Esophagus mucosa (tissue), 1 donor: ENCODE measurements at regions not wholly inside any gene's neighbourhood (a gene's known extent, or its start where the extent isn't known, plus 50 kb on each side); places are given as distances from the start of the nearest gene placed in this dataset.
"Not testable (repeated sequence)": the region's sequence is repeated elsewhere in the genome, so short reads cannot be mapped to it uniquely, and the experiment has no call there.

Experiments
- ATAC-seq: fragments of 200-7000 bp; cut with Tn5 transposase; one replicate; pipeline ENCODE4 v1.9.1; 2020
- donor health status: DM: yes; HTN: yes; CAD: no.

DNA sequence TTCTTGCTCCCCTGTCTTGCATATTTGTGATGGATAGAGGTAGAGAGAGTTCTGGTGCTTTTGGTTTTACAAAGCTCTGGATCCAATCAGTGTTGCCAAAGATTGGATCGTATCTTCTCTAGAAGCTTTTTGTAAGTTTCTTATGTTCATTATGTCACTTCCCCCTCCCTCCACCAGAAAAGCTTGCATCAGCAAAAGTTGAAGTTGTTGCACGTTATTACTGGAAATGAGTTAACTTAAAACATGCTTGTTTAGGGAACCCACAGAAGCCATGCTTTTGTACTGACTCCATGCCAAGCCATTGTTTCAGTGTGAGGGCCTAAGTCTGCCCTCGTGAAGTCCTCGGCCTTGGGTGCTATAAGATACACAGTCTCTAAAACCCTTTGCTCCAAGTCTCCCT is 186.5 kb downstream of the ERCC6L2 start:
- ATAC-seq, result no peak

DNA sequence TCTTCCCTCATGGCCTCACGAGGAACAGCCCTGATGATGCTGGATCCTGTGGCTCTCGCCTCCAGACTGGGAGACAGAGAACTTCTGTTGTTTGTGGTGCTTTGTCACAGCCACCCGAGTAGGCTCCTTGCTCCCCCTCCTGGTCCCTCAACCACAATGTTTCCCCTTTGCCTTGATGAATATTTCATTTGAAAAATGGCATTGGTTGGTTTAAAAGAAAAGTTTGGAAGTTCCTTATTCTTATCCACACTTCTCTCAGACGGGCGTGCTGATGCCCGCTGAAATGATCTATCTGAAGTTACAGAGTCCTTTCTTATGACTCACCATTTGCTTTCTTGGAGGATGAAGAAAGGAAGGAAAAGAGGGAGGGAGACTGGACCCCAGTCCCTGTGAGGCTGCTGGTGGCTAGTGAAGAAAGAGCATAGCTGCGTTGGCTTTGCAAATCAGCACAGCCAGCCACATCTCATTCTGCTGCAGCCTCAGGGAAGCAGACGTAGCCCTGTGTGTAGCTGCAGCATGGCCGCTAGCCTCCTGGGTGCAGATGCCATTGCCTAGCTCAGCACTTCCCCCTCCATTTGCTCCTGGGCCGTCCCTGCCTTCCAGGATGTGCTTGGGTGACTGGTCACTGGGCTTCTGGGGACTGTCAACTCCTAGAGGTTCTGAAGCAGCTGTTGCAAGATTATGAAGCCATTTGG is 185.9 kb downstream of the ERCC6L2 start:
- peak; percentile 20 for ATAC-seq

DNA sequence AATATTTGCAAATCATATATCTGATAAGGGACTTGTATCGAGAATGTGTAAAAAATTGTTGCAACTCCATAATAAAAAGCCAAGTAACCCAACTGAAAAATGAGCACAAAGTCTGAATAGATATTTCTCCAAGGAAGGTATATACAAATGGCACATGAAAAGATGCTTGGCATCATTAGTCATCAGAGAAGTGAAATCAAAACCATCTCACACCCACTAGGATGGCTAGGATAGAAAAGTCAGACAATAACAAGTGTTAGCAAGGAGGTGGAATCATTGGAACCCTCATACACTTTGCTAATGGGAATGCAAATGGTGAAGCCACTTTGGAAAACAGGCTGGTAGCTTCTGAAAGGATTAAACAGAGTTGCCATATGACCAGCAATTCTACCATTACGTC is 182.7 kb downstream of the ERCC6L2 start:
- ATAC-seq, result no peak

DNA sequence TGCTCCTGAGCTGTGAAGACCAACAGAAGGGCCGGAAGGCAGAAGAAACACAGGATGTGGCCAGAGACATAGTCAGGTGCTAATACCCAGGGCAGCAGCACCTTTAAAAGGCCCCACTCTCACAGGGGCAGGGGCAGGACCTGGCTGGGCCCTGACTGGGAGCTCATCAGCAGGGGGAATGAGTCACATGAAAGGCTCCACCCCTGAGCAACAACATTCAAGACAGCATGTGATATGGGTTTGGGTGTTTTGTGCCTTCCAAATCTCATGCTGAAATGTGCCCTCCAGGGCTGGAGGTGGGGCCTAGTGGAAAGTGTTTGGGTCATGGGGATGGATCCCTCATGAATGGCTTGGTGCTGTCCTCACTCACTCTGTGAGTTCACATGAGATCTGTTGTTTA is 181.7 kb downstream of the ERCC6L2 start:
- ATAC-seq, result no peak

DNA sequence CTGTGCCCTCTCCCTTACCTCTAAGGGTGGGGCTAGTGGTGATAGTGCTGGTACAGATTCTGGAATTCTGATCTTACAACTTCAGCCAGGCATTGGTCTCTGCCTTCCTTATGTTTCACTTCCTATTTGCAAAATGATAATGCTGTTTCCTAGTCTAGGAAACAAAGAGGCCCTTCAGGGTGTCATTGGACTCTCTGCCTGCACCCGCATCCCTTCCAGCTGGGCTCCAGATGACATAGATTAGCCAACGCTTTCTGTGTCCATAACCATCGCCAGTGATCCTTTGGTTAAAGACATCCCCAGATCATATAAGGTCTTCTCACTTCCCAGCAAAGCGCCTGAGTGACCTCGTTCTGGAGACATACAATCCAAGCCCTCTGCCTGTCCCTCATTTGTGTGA is 180.7 kb downstream of the ERCC6L2 start:
- no peak for ATAC-seq

DNA sequence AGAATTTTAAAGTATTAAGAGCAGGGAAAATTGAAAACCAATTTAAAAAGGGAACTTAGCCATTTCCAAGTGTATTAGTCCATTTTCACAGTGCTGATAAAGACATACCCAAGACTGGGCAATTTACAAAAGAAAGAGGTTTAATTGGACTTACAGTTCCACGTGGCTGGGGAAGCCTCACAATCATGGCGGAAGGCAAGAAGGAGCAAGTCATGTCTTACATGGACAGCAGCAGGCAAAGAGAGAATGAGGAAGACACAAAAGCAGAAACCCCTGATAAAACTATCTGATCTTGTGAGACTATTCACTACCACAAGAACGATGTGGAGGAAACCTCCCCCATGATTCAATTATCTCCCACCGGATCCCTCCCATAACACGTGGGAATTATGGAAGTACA is 178.8 kb downstream of the ERCC6L2 start:
- ATAC-seq, result not testable (repeated sequence)

DNA sequence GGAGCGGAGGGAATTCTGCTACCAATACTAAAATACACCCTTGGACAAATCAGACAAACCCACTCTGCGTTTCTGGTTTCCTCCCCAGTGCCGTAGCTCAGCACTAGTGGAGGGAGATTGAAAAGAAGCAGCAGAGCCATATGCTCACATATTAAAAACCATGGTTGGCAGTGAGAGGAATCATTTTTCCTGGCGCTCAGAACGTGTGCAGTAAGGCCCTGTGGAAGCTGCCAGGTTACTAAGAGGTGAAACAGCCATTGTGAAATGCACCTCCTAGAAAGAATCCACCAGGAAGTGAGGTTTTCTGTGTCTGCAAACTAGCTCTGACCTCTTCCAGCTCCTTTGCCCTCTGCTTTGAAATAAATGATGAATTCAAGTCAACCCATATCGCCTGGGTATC is 177.2 kb downstream of the ERCC6L2 start:
- no peak for ATAC-seq

DNA sequence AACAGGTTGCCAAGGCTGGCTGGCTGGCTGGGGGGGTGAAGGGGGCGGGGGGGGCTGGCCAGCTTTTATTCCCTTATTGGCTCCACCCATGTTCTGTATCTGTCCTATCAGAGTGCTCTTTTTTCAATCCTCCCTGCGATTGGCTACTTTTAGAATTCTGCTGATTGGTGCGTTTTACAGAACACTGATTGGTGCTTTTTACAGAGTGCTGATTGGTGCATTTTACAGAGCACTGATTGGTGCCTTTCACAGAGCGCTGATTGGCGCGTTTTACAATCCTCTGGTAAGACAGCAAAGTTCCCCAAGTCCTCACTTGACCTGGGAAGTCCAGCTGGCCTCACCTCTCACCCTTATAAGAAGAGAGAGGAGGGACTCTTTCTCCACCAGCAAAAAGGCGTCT is 175.9 kb downstream of the ERCC6L2 start:
- ATAC-seq, result no peak

DNA sequence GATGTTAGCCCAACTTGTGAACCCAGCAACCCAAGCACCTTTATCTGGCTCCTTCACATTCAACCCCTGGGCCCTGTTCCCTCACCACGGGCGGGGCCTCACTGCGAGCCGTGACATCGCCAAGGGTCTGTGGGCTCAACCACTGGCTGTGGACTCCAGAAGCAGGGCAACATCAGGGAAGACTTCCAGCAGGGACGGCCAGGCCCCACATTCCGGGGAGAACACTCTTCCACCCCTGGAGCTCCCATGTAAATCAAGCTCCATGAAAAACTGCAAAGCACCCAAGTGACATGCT is 175.3 kb downstream of the ERCC6L2 start:
- no peak for ATAC-seq

DNA sequence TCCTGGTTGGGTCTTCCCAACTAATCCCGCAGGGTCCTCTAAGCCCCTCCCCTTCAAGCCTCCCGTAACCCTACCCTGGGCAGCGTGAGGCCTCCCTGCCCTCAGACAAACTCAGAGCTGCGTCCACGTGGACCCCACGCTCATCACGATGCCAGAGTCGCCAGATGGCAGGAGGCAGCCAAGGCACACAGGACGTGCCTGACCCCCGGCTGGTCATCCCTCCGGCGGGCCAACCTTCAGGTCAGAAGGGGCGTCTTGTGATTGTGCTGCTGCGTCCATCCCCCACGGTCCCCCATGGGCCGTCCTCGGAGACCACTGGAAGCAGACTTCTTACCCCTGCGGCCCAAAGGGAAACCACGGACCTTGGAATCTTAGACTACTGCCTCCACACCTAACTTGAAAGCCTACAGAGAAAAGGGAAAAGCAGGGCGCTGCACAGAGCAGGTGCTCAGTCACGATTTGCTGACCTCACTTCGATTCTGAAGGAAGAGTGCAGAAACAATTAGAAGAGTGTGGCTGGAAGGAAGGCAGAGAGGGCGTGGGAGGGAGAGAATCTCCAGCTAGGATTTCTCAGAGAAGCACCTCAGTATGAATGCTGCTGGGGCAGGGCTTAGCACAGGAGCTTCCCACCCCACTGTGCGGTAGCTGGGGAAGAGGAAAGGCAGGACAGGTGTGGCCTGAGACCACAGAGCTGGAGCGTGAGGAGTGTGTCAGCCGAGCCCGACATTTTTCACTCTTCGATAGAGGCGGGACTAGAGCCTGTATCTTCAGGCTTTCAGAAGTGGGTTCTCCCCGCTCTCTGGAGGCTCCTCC is 174.8 kb downstream of the ERCC6L2 start:
- no peak for ATAC-seq

DNA sequence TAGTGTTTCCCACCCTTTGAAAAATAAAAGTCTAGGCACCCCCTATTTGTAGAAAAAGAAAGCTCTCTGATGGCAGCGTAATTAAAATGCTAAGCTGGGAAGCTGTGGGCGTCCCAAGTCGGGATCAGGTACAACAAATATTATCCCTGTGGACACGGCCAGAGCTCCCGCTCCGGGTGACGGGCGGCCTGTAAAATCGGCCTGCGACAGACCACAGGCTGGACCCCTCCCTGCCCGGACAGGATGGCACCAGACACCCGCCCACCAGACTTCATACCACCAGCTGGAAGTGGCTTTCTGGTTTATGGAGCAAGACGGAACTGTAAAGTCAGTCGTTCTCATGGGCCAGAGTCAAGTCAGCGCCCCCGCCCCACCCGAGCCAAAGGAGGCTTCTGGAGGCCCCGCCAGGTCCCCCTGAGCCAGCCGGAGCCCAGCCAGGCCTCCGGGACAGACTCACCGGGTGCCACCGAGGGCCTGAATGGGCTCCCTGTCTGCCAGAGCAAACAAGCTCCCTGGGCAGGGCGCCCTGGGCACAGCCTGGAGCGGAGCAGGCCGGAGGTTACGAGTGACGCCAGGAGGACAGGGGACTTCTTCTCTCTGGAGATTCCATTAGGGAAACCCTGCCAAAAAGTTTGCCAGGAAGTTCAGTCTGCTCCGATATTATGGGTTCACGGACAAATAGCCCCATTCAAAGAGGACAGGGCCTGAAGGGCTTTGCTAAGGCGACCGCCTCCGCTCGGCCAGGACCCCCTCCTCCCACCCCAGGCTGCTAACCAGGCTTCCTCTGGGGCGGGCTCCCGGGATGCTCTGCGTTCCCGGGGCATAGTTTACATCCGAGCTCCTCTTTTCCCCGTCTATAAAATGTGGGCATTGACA is 173.7 kb downstream of the ERCC6L2 start:
- ATAC-seq, result no peak

DNA sequence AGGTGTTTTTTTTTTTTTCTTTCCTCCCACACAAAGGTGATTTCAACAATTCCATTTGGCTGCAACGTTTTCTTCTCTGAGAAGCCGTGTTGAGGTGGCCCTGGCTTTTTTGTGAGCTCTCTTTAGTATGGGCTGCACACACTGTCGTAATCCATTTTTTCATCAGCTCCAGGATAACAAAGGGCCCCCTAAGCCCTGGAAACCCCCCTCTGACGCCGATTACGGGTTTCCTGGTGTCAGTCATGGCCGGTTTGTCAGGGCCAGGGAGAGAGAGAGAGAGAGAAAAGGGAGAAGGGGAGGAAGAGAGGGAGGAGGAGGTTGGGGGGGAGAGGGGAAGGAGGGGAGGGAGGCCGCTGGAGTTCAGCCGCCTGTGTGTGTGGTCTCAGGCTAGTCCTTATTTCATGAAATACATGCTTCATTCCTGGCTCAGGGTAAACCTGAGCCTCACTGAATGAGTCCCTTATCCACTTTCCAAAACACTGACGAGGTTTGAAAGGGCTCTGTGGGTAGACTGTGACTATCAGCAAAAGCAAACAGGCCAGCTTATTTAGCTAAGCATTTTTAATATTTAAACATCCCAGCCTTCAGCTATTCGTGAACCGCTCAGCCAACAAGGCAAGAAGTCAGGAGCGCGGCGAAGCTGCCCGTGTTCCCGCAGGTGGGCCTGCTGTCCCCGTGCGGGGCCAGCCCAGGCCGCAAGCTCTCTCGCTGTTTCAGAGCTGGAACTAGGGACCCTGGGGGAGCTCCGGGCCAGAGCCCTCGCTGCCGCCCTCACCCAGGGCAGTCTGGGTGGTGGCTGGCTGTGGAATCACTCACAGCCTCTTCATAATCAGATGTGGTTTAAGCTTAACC is 172.8 kb downstream of the ERCC6L2 start:
- no peak for ATAC-seq

DNA sequence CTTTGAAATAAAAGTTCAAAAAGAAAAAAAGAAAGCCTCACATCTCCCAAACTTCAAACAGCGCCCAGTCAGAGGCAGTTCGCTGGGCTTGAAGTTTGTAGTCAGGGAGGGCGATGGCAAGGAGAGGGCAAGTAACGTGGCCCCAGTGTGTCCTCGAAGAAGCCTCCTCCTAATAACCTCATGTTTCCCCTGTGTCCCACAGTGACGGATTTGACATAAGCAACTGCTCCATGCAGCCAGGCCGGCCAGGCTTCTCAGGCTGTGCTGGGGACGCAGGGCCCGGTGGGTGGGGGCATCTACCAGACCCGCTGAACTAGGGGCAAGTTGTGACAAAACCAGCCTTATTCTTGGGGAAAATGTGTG is 172.2 kb downstream of the ERCC6L2 start:
- ATAC-seq, result no peak

DNA sequence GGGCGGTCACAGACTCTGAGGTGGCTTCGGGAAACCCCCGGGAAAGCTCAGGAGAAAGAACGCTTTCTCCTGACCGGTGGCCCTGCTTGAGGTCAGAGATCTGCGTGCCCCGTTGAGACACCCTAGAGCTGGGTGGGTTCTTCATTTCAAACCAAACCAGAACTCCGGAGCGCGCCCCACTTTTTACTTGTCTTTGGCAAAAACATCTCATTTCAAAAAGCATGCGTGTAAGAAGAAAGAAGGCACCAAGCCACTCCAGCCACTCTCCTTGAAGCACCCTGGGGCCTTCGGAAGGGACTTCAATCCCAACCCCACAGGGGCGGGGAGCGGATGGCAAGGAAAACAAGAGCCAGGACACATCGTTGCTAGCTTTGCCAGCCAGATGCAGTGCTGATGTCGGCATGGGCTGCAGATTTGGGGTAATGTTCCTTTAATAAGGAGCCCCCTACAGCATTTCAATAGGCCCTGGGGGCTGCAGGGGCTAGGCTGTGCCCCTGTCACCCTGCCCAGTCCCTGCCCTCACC is 171.7 kb downstream of the ERCC6L2 start:
- no peak for ATAC-seq

DNA sequence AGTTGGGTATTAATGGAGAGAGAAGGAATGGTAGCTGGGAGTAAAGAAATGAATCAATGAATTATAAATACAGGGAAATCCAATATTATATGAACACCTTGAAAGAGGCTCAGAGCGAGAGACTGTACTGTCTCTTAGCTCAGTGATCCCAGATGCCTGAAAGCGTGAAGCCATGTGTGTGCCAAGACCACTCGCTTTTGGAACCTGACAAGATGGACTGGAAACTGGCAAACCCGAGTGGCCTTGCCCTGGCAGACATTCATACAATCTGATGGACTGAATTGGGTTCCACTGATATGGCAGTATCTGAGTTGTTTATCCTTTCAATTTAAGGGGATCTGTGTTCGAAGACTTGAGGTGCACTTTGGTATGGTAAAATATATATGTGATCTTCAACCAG is 170.3 kb downstream of the ERCC6L2 start:
- ATAC-seq, result no peak

DNA sequence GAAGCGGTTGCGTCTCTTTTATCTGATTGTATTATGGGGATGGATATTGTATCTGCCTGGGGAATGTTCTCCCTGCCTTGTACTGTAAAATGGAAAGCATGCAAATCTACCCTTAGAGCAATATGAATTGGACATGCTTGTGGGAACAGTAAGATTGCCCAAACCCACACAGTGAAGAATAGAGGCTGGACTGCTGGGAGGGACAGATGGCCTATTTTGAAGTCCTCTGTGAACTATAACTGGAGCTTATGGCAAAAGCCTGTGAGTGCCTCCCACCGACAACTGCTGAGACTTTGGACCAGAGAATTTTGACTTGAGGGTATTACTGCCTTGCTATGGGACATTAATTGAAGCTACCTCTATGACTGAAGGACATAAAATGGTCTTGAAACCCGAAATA is 168.9 kb downstream of the ERCC6L2 start:
- ATAC-seq, result no peak

DNA sequence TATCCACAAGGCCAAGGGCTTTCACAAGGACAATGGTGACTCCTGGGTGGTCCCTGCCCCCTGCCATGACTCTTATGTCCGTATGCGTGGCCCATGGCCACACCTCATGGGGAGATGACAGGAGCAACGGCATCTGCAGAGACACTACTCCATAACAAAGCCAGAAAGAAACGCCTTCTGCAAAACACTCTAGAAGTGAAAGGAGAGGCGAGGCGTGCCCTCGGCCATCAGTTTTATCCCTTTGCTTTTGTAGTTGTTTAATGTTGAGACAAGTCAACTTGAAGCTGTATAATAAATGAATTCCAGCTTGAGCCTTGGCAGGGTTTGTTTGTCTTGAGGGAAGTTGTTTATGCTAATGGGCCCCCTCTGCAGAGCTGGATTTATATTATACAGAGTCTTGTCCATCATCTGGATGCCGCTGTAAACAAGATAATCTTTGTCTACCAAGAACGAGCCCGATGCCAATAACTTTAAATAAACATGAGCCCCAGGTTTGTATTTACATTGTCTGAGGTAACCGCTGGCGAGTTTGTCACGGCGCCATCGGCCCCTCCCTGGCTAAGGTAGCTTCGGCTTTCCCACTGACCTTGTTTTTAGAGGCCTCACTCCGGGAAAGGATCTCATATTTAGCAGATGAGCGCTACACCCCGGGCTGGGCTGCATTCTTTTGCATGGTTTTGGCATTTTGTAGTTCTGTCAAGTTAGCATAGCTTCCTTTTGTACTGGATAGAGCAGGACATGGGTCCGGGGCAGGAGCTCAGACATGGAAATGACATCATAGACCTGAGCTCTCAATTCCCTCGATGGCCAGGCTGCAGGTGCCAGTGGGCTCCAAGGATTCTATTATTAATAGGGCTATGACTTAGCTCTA is 165.3 kb downstream of the ERCC6L2 start:
- no peak for ATAC-seq

DNA sequence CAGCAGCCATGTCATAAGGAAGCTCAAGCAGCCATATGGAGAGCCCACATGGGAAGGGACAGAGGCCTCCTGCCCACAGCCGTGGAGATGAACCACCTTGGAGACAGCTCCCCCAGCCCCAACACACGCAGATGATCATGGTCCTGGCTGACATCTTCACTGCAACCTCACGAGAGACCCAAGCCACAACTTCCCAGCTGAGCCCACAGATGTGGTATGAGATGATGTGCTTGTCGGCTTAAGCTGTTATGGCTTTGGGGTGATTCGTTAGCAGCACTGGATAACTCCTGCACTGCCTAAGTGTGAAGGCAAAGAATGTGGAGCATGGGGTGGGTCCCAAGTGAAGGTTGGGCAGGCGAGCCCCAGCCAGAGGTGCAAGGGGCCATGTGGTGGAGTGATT is 163.4 kb downstream of the ERCC6L2 start:
- ATAC-seq, result no peak

DNA sequence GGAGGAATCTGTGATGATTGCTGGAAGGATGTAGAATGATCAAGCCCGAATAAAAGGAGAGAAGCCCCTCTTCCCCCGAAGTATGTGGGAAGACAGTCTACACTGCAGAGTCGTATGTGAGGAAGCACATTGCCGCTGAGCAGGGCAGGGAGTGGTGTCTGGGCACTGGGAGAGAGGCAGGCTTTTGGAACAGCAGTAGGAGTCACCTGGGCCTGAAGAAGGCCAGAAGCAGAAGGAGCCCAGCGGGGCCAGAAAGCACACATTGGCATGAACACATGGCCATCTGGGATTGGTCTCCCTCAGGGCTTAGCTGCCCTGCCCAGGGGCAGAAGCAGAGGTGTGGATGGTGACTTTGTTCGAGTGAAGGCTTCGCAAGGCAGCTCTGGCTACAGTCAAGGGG is 162.8 kb downstream of the ERCC6L2 start:
- ATAC-seq, result no peak

DNA sequence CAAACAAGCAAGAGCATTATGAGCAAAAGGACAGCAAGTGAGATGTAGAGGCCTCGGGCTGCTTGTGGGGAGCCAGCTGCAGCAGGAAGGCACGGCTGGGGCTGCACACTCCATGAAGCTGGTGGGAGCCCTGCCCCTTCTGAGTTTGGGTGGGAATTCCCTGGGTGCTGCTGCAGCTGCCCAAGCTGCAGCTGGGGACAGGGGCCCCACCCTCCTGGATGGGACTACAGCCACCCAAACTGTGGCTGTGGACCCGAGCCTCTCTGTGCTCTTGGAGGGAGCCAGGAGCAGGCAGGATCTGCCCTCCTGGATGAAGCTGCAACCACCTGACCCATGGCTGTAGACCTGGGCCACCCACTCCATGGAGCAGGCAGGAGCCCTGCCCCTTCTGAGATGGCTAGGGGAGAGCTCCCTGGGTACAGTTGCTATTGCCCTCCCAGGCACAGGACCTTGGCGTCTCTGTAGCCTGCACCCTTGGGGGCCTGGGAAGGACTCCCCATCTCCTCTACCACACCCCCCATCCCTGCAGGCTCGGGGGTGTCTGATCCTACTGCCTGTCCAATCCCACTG is 159.1 kb downstream of the ERCC6L2 start:
- no peak for ATAC-seq

DNA sequence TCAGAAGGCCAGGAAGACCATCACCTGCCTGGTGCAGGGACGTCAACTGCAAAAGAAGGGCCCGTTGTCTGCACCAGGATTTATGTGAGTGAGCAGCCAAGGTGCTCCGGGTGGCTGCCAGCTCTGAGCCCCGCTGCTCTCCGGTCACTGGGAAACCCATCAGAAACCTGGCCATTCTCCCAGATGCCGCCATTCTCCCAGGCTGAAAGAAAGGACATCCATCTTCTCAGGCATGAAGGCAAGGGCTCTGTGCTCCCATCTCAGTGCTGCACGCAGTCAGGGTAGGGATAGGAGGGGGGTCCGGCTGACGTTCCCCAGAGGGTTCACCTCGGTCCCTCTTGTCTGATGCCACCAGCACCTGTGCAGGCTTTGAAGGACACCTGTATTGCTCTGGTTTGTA is 158.4 kb downstream of the ERCC6L2 start:
- ATAC-seq, result no peak
